Neural cell (in vitro differentiated cells): ENCODE measurements at regions not wholly inside any gene's neighbourhood (a gene's known extent, or its start where the extent isn't known, plus 50 kb on each side); places are given as distances from the start of the nearest gene placed in this dataset.

Source experiments
- EZH2 ChIP-seq: fragments of 200-600, 300-800 bp; shearing (Covaris generic), sonication (generic); IDR thresholded peaks from 2 replicates; pipeline ENCODE4 v1.6.1; 2014; ENCODE audit warnings: antibody characterized with exemption, low read length, borderline replicate concordance, mild to moderate bottlenecking; ENCODE audit not compliant: insufficient read depth, poor library complexity, severe bottlenecking
- TF ChIP-seq, protein P1 (sequence below): fragments of 450-650 bp; IDR thresholded peaks from 2 replicates; pipeline ENCODE4 v1.5.1; 2014; ENCODE audit warnings: antibody characterized with exemption, mild to moderate bottlenecking, moderate library complexity; ENCODE audit not compliant: poor library complexity, severe bottlenecking

DNA sequence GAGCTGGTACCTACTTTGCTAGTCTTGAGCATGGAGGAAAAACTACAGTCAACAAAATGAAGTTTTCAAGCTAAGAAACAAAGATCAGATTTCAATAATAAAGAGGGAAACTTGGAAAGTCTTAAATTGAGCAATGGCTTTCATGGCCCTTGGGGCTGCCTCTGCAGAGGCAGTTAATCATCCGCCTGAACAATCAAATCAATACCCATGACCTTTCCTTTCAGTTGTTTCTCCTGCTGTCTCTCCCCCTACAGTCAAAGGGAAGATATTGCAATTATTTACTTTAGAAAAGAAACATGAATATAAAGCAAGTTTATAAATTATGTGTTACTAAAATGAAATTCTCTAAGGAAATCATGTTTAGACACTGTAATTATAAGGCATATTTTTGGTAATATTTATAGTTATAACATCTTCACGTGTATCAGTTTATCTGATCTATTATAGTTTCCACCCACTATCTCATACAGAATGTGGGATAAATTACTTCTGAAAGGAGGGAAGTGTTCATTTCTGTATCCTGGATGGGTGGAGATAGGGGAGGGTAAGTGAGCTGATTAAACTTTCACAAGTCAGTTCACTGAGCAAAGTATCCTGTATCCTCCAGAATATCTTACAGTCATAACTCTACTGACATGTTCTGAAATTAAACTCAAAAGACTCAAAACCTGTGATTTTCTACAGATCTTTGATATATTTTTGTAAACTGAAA is 72.4 kb upstream of the TSC22D1 start:
- TF ChIP-seq, protein P1, sequence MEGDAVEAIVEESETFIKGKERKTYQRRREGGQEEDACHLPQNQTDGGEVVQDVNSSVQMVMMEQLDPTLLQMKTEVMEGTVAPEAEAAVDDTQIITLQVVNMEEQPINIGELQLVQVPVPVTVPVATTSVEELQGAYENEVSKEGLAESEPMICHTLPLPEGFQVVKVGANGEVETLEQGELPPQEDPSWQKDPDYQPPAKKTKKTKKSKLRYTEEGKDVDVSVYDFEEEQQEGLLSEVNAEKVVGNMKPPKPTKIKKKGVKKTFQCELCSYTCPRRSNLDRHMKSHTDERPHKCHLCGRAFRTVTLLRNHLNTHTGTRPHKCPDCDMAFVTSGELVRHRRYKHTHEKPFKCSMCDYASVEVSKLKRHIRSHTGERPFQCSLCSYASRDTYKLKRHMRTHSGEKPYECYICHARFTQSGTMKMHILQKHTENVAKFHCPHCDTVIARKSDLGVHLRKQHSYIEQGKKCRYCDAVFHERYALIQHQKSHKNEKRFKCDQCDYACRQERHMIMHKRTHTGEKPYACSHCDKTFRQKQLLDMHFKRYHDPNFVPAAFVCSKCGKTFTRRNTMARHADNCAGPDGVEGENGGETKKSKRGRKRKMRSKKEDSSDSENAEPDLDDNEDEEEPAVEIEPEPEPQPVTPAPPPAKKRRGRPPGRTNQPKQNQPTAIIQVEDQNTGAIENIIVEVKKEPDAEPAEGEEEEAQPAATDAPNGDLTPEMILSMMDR = peak; percentile 20
- no peak for TF ChIP-seq EZH2
